ENCODE measurements at regions not wholly inside any gene's neighbourhood (a gene's known extent, or its start where the extent isn't known, plus 50 kb on each side); places are given as distances from the start of the nearest gene placed in this dataset.

DNA sequence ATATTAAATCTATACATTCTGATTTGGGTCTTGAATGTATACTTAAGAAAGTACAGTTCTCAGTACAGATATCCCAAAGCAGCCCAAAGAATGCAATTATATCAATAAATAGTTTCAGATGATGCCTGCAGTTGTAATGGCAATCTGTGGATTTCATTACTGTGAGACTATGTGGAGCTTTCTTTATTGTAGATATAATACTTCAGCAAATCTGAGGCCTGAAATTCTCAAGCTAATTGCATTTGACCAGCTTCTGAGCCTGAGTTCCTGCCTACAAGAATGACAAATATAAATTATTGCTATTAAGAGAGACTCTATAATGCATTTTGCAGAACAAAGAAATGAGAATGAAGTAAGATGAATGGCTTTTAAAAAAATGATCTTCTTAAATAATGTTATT lies 320.3 kb downstream of the DKK2 start:
- Histone ChIP-seq H3K27ac (ENCODE audit: low read depth, low read length) (no peak overlapping the region), H3K9ac (ENCODE audit: low read depth in 1 of 2, low read length in 2 of 2) (no peak overlapping the region), H3K4me1 (ENCODE audit: control insufficient read depth in 1 of 2, insufficient read depth in 2 of 2, low read length in 2 of 2) (no peaks in the 10 kb centered on the region), H3K9me3 (ENCODE audit: control insufficient read depth in 1 of 2, low read length in 2 of 2) (no peaks in the 10 kb centered on the region), H3K36me3 (ENCODE audit: control insufficient read depth in 1 of 2, insufficient read depth in 2 of 2, low read length in 2 of 2) (no peaks in the 10 kb centered on the region), H3K4me3 (ENCODE audit: low read depth in 1 of 2, low read length in 2 of 2) (no peak overlapping the region), H3K27me3 (ENCODE audit: control insufficient read depth in 1 of 2, insufficient read depth in 2 of 2, low read length in 2 of 2) (no peaks in the 10 kb centered on the region)

DNA sequence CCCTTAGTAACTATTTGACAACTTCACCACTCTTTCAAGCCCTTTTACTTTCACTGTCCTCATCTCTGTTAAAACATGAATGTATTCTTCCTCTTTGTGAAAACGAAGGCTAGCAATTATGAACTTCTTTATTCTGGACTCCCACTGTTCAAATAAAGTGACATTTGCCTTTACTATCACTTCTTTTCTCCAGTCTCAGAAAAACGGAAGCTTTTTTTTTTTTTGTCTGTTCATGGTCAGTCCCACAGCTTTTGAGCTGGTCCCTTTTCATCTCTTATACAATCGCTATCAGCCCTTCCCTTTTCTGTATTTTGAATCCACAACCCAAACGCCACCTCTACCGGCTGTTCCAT lies 327.7 kb downstream of the DKK2 start:
- H3K9ac ChIP-seq (ENCODE audit: low read depth in 1 of 2, low read length in 2 of 2), result no peak overlapping the region
- H3K27me3 ChIP-seq (ENCODE audit: control insufficient read depth in 1 of 2, insufficient read depth in 2 of 2, low read length in 2 of 2), result no peaks in the 10 kb centered on the region
- no peak overlapping the region for H3K4me3 ChIP-seq (ENCODE audit: low read depth in 1 of 2, low read length in 2 of 2)
- H3K36me3 ChIP-seq (ENCODE audit: control insufficient read depth in 1 of 2, insufficient read depth in 2 of 2, low read length in 2 of 2), result no peaks in the 10 kb centered on the region
- no peaks in the 10 kb centered on the region for H3K9me3 ChIP-seq (ENCODE audit: control insufficient read depth in 1 of 2, low read length in 2 of 2)
- H3K4me1 ChIP-seq (ENCODE audit: control insufficient read depth in 1 of 2, insufficient read depth in 2 of 2, low read length in 2 of 2), result no peaks in the 10 kb centered on the region
- H3K27ac ChIP-seq (ENCODE audit: low read depth, low read length), result no peak overlapping the region

DNA sequence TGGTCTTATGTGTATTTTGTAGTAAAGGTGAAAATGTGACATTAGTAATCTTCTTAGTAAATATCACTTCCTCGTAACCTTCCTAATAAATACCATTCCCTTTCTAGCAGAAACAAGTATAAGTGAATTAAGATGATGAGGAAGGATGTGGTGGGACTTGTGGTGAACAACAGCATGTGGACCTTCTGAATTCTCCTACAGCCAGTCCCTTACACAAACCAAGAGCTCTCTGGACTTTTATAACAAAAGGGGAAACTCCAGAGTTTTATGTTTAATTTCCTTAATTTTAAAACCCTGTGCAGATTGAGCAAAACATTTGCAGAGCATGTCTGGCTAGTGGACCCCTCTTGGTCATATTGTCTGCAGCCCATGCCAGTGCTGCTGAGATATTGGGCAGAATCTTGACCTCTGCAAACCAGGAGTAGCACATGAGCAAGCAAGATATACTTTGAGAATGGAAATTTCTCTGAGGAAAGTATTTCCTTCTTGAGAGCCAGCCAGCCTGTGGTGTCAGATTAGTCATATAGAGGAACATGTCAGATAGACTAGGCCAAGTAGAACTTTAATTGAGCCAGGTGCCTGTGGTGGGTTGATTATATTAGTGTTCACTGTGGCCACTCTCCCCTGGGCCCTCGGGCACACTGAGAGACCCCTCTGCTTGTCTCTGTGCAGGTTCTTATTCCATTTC lies 328.2 kb downstream of the DKK2 start:
- Histone ChIP-seq H3K27me3 (ENCODE audit: control insufficient read depth in 1 of 2, insufficient read depth in 2 of 2, low read length in 2 of 2) (no peaks in the 10 kb centered on the region), H3K4me3 (ENCODE audit: low read depth in 1 of 2, low read length in 2 of 2) (no peak overlapping the region), H3K27ac (ENCODE audit: low read depth, low read length) (no peak overlapping the region), H3K36me3 (ENCODE audit: control insufficient read depth in 1 of 2, insufficient read depth in 2 of 2, low read length in 2 of 2) (no peaks in the 10 kb centered on the region), H3K4me1 (ENCODE audit: control insufficient read depth in 1 of 2, insufficient read depth in 2 of 2, low read length in 2 of 2) (no peaks in the 10 kb centered on the region), H3K9me3 (ENCODE audit: control insufficient read depth in 1 of 2, low read length in 2 of 2) (no peaks in the 10 kb centered on the region), H3K9ac (ENCODE audit: low read depth in 1 of 2, low read length in 2 of 2) (no peak overlapping the region)

DNA sequence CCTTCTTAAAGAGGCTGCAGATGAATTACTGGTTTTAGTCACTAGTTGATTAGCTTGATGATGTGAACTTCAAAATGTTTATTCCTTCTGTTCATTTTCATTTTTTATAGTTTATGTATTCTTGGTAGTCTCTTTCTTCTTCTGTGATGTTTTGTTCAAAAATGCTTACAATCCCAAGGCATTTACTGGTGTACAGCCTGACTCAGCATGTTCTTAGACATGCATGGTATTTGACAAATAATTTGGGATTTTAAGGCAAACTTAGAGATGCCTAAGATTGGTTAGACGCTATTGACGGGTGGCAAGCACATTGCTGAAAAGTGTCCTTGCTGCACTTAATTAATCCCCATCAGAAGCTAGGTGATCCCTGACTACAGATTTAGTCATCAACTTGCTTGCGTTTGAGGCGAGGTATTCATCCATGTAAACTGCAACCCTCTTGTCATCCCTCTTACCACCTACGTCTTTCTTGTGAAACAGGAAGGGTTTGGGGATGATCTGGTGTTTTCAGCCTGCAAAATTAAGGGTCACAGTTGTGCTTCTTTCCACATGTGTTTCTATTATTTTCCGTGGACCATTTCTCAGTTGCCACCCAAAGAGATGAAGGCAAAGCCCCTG lies 331.8 kb downstream of the DKK2 start:
- no peak overlapping the region for H3K4me3 ChIP-seq (ENCODE audit: low read depth in 1 of 2, low read length in 2 of 2)
- no peaks in the 10 kb centered on the region for H3K4me1 ChIP-seq (ENCODE audit: control insufficient read depth in 1 of 2, insufficient read depth in 2 of 2, low read length in 2 of 2)
- H3K9me3 ChIP-seq (ENCODE audit: control insufficient read depth in 1 of 2, low read length in 2 of 2), result no peaks in the 10 kb centered on the region
- H3K27ac ChIP-seq (ENCODE audit: low read depth, low read length), result no peak overlapping the region
- H3K27me3 ChIP-seq (ENCODE audit: control insufficient read depth in 1 of 2, insufficient read depth in 2 of 2, low read length in 2 of 2), result no peaks in the 10 kb centered on the region
- H3K36me3 ChIP-seq (ENCODE audit: control insufficient read depth in 1 of 2, insufficient read depth in 2 of 2, low read length in 2 of 2), result no peaks in the 10 kb centered on the region
- no peak overlapping the region for H3K9ac ChIP-seq (ENCODE audit: low read depth in 1 of 2, low read length in 2 of 2)

DNA sequence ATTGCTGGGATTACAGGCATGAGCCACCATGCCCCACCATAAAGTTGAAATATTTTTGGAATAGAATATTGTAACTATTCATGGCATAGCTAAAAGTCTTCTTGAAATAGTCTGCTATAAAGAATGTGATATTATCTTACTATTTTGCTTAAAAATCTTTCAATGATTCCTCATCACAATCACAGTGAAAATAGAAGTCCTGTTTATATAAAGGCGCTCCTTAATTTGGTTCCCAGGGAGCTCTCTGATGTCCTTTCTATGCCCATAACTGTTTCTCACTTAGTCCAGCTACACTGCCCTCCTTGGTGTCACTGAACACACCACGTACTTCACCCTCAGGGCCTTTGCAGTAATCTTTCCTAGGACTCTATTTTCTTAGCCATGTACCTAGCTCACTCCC lies 331.7 kb upstream of the GIMD1 start:
- Histone ChIP-seq H3K27ac (ENCODE audit: low read depth, low read length) (no peak overlapping the region), H3K27me3 (ENCODE audit: control insufficient read depth in 1 of 2, insufficient read depth in 2 of 2, low read length in 2 of 2) (no peaks in the 10 kb centered on the region), H3K4me1 (ENCODE audit: control insufficient read depth in 1 of 2, insufficient read depth in 2 of 2, low read length in 2 of 2) (no peaks in the 10 kb centered on the region), H3K9ac (ENCODE audit: low read depth in 1 of 2, low read length in 2 of 2) (no peak overlapping the region), H3K36me3 (ENCODE audit: control insufficient read depth in 1 of 2, insufficient read depth in 2 of 2, low read length in 2 of 2) (no peaks in the 10 kb centered on the region), H3K4me3 (ENCODE audit: low read depth in 1 of 2, low read length in 2 of 2) (no peak overlapping the region), H3K9me3 (ENCODE audit: control insufficient read depth in 1 of 2, low read length in 2 of 2) (no peaks in the 10 kb centered on the region)

DNA sequence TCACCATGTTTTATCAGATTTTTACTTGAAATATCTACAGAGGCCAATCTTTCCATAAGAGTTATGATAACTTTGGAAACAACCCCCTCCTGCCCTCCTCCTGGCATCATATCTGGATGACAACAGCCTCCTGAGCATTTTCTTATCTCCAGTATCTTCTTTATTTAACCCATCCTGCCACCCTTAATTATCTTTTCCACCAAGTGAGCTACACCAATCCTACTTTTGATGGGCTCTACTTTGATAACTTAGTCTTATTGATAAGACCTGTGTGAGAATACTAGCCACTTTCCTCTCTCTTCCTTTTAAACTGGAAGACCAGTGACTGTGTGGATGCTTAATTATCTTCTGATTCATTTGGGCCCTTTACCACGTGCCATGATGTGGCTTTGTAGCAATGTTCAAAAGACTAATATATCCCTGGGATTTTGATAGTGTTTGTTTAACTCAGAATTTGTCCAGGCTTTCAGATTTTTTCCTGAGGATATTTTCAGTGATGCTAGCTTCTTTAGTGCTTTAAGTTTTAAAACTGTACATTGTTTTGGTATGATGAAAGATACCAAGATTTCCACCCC lies 330.1 kb upstream of the GIMD1 start:
- Histone ChIP-seq H3K9ac (ENCODE audit: low read depth in 1 of 2, low read length in 2 of 2) (no peak overlapping the region), H3K27me3 (ENCODE audit: control insufficient read depth in 1 of 2, insufficient read depth in 2 of 2, low read length in 2 of 2) (no peaks in the 10 kb centered on the region), H3K9me3 (ENCODE audit: control insufficient read depth in 1 of 2, low read length in 2 of 2) (no peaks in the 10 kb centered on the region), H3K4me1 (ENCODE audit: control insufficient read depth in 1 of 2, insufficient read depth in 2 of 2, low read length in 2 of 2) (no peaks in the 10 kb centered on the region), H3K4me3 (ENCODE audit: low read depth in 1 of 2, low read length in 2 of 2) (no peak overlapping the region), H3K27ac (ENCODE audit: low read depth, low read length) (no peak overlapping the region), H3K36me3 (ENCODE audit: control insufficient read depth in 1 of 2, insufficient read depth in 2 of 2, low read length in 2 of 2) (no peaks in the 10 kb centered on the region)

DNA sequence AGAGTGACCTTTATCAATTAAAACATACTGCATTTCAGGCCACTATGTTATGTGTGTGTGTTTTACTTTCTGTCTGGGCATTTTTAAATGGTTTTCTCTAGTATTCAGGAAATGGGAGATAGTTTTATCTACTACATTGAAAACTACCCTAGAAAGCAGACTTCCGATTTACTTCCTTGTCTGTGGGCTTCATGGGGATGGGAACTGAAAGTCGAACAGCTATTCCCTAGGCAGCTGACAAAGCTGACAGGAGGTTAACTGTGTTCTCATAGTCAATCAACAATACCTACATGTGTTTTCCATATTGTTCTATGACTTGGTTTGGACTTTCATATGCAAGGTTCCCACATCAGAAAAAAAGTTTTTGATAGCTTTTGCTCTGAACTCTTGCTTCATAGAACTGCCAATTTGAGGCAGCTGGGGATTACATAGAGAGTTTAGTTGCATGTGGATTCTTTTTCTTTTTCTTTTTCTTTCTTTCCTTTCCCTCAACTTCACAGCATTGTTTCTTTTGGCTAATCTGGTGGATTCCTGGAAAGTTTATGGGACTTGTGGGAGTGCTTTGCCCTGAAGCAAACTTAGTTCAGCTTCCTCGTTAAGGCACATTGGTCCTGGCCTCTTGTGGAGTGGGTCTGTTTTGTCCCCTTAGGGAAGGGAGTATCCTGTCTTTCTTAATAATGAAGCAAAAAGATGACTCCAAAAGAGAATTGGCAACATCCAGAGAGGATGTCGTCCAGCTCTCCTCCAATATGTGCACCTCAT lies 327.1 kb upstream of the GIMD1 start:
- no peaks in the 10 kb centered on the region for H3K9me3 ChIP-seq (ENCODE audit: control insufficient read depth in 1 of 2, low read length in 2 of 2)
- H3K9ac ChIP-seq (ENCODE audit: low read depth in 1 of 2, low read length in 2 of 2), result no peak overlapping the region
- H3K36me3 ChIP-seq (ENCODE audit: control insufficient read depth in 1 of 2, insufficient read depth in 2 of 2, low read length in 2 of 2), result no peaks in the 10 kb centered on the region
- no peak overlapping the region for H3K4me3 ChIP-seq (ENCODE audit: low read depth in 1 of 2, low read length in 2 of 2)
- H3K4me1 ChIP-seq (ENCODE audit: control insufficient read depth in 1 of 2, insufficient read depth in 2 of 2, low read length in 2 of 2), result no peaks in the 10 kb centered on the region
- H3K27ac ChIP-seq (ENCODE audit: low read depth, low read length), result no peak overlapping the region
- no peaks in the 10 kb centered on the region for H3K27me3 ChIP-seq (ENCODE audit: control insufficient read depth in 1 of 2, insufficient read depth in 2 of 2, low read length in 2 of 2)

DNA sequence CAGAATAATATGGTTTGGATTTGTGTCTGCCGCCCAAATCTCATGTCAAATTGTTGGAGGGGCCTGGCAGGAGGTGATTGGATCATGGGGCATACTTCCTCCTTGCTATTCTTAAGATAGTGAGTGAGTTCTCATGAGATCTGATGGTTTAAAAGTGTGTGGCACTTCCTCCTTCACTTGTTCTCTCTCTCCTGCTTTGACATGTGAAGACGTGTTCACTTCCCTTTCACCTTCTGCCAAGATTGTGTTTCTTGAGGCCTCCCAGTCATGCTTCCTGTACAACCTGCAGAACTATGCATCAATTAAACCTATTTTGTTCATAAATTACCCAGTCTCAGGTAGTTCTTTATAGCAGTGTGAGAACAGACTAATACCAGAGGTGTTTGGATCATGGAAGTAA lies 325.7 kb upstream of the GIMD1 start:
- no peaks in the 10 kb centered on the region for H3K27me3 ChIP-seq (ENCODE audit: control insufficient read depth in 1 of 2, insufficient read depth in 2 of 2, low read length in 2 of 2)
- no peaks in the 10 kb centered on the region for H3K9me3 ChIP-seq (ENCODE audit: control insufficient read depth in 1 of 2, low read length in 2 of 2)
- no peaks in the 10 kb centered on the region for H3K36me3 ChIP-seq (ENCODE audit: control insufficient read depth in 1 of 2, insufficient read depth in 2 of 2, low read length in 2 of 2)
- no peak overlapping the region for H3K4me3 ChIP-seq (ENCODE audit: low read depth in 1 of 2, low read length in 2 of 2)
- H3K4me1 ChIP-seq (ENCODE audit: control insufficient read depth in 1 of 2, insufficient read depth in 2 of 2, low read length in 2 of 2), result no peaks in the 10 kb centered on the region
- H3K9ac ChIP-seq (ENCODE audit: low read depth in 1 of 2, low read length in 2 of 2), result no peak overlapping the region
- H3K27ac ChIP-seq (ENCODE audit: low read depth, low read length), result no peak overlapping the region

DNA sequence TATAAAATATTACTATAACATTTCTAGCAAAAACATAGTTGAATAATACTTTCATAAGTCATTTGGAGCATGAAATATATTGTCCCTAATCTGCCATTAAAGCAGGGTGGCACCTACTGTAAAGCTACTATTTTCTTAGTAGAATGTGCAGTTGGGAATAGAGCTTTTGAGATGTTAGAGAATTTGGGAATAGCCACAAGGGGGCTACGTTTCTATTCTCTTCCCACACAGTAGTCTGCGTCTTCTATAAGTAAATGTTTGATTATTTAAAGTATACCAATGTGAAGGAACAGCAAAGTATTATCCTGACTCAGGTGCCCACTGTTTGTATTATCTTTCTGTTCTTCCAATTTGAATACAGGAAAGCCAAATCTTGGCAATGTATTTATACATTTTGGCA lies 323.2 kb upstream of the GIMD1 start:
- no peaks in the 10 kb centered on the region for H3K36me3 ChIP-seq (ENCODE audit: control insufficient read depth in 1 of 2, insufficient read depth in 2 of 2, low read length in 2 of 2)
- H3K4me1 ChIP-seq (ENCODE audit: control insufficient read depth in 1 of 2, insufficient read depth in 2 of 2, low read length in 2 of 2), result no peaks in the 10 kb centered on the region
- no peaks in the 10 kb centered on the region for H3K27me3 ChIP-seq (ENCODE audit: control insufficient read depth in 1 of 2, insufficient read depth in 2 of 2, low read length in 2 of 2)
- no peaks in the 10 kb centered on the region for H3K9me3 ChIP-seq (ENCODE audit: control insufficient read depth in 1 of 2, low read length in 2 of 2)
- no peak overlapping the region for H3K9ac ChIP-seq (ENCODE audit: low read depth in 1 of 2, low read length in 2 of 2)
- H3K4me3 ChIP-seq (ENCODE audit: low read depth in 1 of 2, low read length in 2 of 2), result no peak overlapping the region
- H3K27ac ChIP-seq (ENCODE audit: low read depth, low read length), result no peak overlapping the region

DNA sequence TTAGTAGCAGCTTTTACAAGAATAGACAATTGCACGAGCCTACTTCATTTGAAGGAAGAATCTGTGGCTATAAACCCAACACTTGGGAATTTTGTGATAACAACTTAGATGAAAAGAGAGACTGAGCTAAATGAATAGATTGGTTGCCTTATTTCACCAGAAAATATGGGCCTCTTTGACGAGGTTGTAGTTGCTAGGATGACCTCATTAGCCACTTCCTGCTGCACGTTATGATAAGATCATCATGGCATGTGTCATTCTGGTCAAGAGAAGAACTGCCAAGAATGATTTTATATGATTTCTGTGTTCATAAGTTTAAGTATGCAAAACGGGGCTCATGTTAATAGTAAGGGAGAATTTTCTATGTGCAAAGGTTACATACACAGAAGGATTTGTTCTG lies 321.9 kb upstream of the GIMD1 start:
- H3K27ac ChIP-seq (ENCODE audit: low read depth, low read length), result no peak overlapping the region
- no peaks in the 10 kb centered on the region for H3K36me3 ChIP-seq (ENCODE audit: control insufficient read depth in 1 of 2, insufficient read depth in 2 of 2, low read length in 2 of 2)
- H3K27me3 ChIP-seq (ENCODE audit: control insufficient read depth in 1 of 2, insufficient read depth in 2 of 2, low read length in 2 of 2), result no peaks in the 10 kb centered on the region
- H3K4me1 ChIP-seq (ENCODE audit: control insufficient read depth in 1 of 2, insufficient read depth in 2 of 2, low read length in 2 of 2), result no peaks in the 10 kb centered on the region
- no peaks in the 10 kb centered on the region for H3K9me3 ChIP-seq (ENCODE audit: control insufficient read depth in 1 of 2, low read length in 2 of 2)
- no peak overlapping the region for H3K4me3 ChIP-seq (ENCODE audit: low read depth in 1 of 2, low read length in 2 of 2)
- H3K9ac ChIP-seq (ENCODE audit: low read depth in 1 of 2, low read length in 2 of 2), result no peak overlapping the region

Measured in duodenal mucosa (tissue), 2 donors.